ENCODE measurements at regions not wholly inside any gene's neighbourhood (a gene's known extent, or its start where the extent isn't known, plus 50 kb on each side); places are given as distances from the start of the nearest gene placed in this dataset.
A peak's percentile ranks its signal among the peaks of the same experiment; 100 is the strongest.
"Not testable (repeated sequence)": the region's sequence is repeated elsewhere in the genome, so short reads cannot be mapped to it uniquely, and the experiment has no call there.

- DNase-seq (ENCODE audit: low read depth): not testable (repeated sequence)
Observed at GRCh38 chr2:16217741-16218140, 277.4 kb downstream of the MYCN start.

- DNase-seq (ENCODE audit: low read depth): no peak
Observed at GRCh38 chr2:16217291-16217690, 276.9 kb downstream of the MYCN start.

- DNase-seq (ENCODE audit: low read depth): no peak
Observed at GRCh38 chr2:16216558-16216945, 276.2 kb downstream of the MYCN start.

GRCh38 chr2:16215902-16216557, 275.7 kb downstream of the MYCN start:
- no peak for DNase-seq (ENCODE audit: low read depth)

- DNase-seq (ENCODE audit: low read depth): no peak
Observed at GRCh38 chr2:16214861-16215260, 274.5 kb downstream of the MYCN start.

GRCh38 chr2:16214391-16214790, 274.0 kb downstream of the MYCN start:
- DNase-seq (ENCODE audit: low read depth): no peak

- DNase-seq (ENCODE audit: low read depth): no peak
Observed at GRCh38 chr2:16212321-16212720, 272.0 kb downstream of the MYCN start.

- no peak for DNase-seq (ENCODE audit: low read depth)
Observed at GRCh38 chr2:16211341-16211740, 271.0 kb downstream of the MYCN start.

GRCh38 chr2:16210841-16211240, 270.5 kb downstream of the MYCN start:
- no peak for DNase-seq (ENCODE audit: low read depth)

GRCh38 chr2:16209799-16210198, 269.4 kb downstream of the MYCN start:
- peak; percentile 3 for DNase-seq (ENCODE audit: low read depth)

- DNase-seq (ENCODE audit: low read depth): no peak
Observed at GRCh38 chr2:16208921-16209320, 268.6 kb downstream of the MYCN start.

GRCh38 chr2:16208241-16208797, 268.0 kb downstream of the MYCN start:
- DNase-seq (ENCODE audit: low read depth): no peak

GRCh38 chr2:16207611-16208010, 267.3 kb downstream of the MYCN start:
- no peak for DNase-seq (ENCODE audit: low read depth)

- no peak for DNase-seq (ENCODE audit: low read depth)
Observed at GRCh38 chr2:16207151-16207550, 266.8 kb downstream of the MYCN start.

- no peak for DNase-seq (ENCODE audit: low read depth)
Observed at GRCh38 chr2:16206191-16206944, 266.0 kb downstream of the MYCN start.

GRCh38 chr2:16205631-16206030, 265.3 kb downstream of the MYCN start:
- DNase-seq (ENCODE audit: low read depth): no peak

GRCh38 chr2:16204886-16205620, 264.7 kb downstream of the MYCN start:
- no peak for DNase-seq (ENCODE audit: low read depth)

- no peak for DNase-seq (ENCODE audit: low read depth)
Observed at GRCh38 chr2:16204251-16204650, 263.9 kb downstream of the MYCN start.

- DNase-seq (ENCODE audit: low read depth): no peak
Observed at GRCh38 chr2:16203691-16204090, 263.3 kb downstream of the MYCN start.

GRCh38 chr2:16203069-16203468, 262.7 kb downstream of the MYCN start:
- DNase-seq (ENCODE audit: low read depth): no peak

GRCh38 chr2:16202266-16203020, 262.1 kb downstream of the MYCN start:
- DNase-seq (ENCODE audit: low read depth): no peak

GRCh38 chr2:16201848-16202247, 261.5 kb downstream of the MYCN start:
- DNase-seq (ENCODE audit: low read depth): no peak
